OCI-LY7 (cell line): ENCODE measurements at regions not wholly inside any gene's neighbourhood (a gene's known extent, or its start where the extent isn't known, plus 50 kb on each side); places are given as distances from the start of the nearest gene placed in this dataset.

Experiments used
- BruUV-seq: library from RNA; stranded (reverse); fragments of 400-500 nt; replicated peaks from 2 replicates; lab custom pipeline; 2021; lab: Mats Ljungman, UMichigan
- CTCF ChIA-PET: fragments of 300-600 bp; sonication (Branson Sonifier 250); formaldehyde crosslinking; loops from one replicate; lab custom pipeline; 2022; ENCODE audit warnings: antibody characterized with exemption; ENCODE audit not compliant: unreplicated experiment; lab: Charles Lee
- POLR2A ChIA-PET: fragments of 300-600 bp; sonication (Branson Sonifier 250); formaldehyde crosslinking; loops from one replicate; lab custom pipeline; 2022; ENCODE audit warnings: antibody characterized with exemption; lab: Charles Lee
- DNase-seq: peaks from one replicate; pipeline ENCODE4 v3.0.0-alpha.2; 2015; ENCODE audit warnings: low spot score
- H2AFZ ChIP-seq: fragments of 200-600 bp; sonication (generic), shearing (Covaris generic); 2 replicates; pipeline ENCODE4 v1.6.1; 2014; ENCODE audit warnings: mild to moderate bottlenecking, antibody characterized with exemption, low read length, moderate library complexity
- H3K27ac ChIP-seq: fragments of 200-600 bp; sonication (generic); 2 replicates; pipeline ENCODE4 v1.5.1; 2014; ENCODE audit warnings: mixed run types, low read depth, mild to moderate bottlenecking, moderate library complexity, low read length, inconsistent platforms; ENCODE audit not compliant: poor library complexity, severe bottlenecking
- H3K36me3 ChIP-seq: fragments of 200-600 bp; sonication (generic); 2 replicates; pipeline ENCODE4 v1.6.1; 2014; ENCODE audit warnings: mild to moderate bottlenecking, antibody characterized with exemption, low read length, moderate library complexity, mixed read lengths; ENCODE audit not compliant: insufficient read depth
- H3K4me1 ChIP-seq: fragments of 200-600 bp; sonication (generic); 2 replicates; pipeline ENCODE4 v1.5.1; 2014; ENCODE audit warnings: mild to moderate bottlenecking, low read length; ENCODE audit not compliant: insufficient read depth, poor library complexity, severe bottlenecking
- H3K4me2 ChIP-seq: fragments of 200-600 bp; sonication (generic); 2 replicates; pipeline ENCODE4 v1.6.1; 2014; ENCODE audit warnings: mild to moderate bottlenecking, low read length
- H3K4me3 ChIP-seq: fragments of 200-600 bp; sonication (generic); 2 replicates; pipeline ENCODE4 v1.5.1; 2014; ENCODE audit warnings: mild to moderate bottlenecking, low read depth, low read length; ENCODE audit not compliant: poor library complexity, severe bottlenecking
- H3K79me2 ChIP-seq: fragments of 200-600 bp; sonication (generic); 2 replicates; pipeline ENCODE4 v1.6.1; 2016; ENCODE audit warnings: low read depth, mild to moderate bottlenecking, low read length, moderate library complexity, mixed read lengths; ENCODE audit not compliant: insufficient read depth
- H3K9me2 ChIP-seq: fragments of 200-600 bp; sonication (generic); 2 replicates; pipeline ENCODE4 v1.6.1; 2016; ENCODE audit warnings: mild to moderate bottlenecking, low read length, mixed read lengths; ENCODE audit not compliant: insufficient read depth
- H3K9me3 ChIP-seq: fragments of 200-600 bp; sonication (generic); 2 replicates; pipeline ENCODE4 v1.6.1; 2014; ENCODE audit warnings: mild to moderate bottlenecking, mixed run types, low read length, mixed read lengths
- H4K20me1 ChIP-seq: fragments of 200-600 bp; sonication (generic); 2 replicates; pipeline ENCODE4 v1.6.1; 2014; ENCODE audit warnings: mild to moderate bottlenecking, antibody characterized with exemption, low read length, moderate library complexity, mixed read lengths; ENCODE audit not compliant: insufficient read depth
- CTCF ChIP-seq: fragments of 200-600 bp; sonication (generic); conservative IDR thresholded peaks from 2 replicates; pipeline ENCODE4 v1.5.1; 2014; ENCODE audit warnings: mild to moderate bottlenecking, antibody characterized with exemption, low read length, moderate library complexity, mixed read lengths
- EZH2phosphoT487 ChIP-seq: fragments of 200-600 bp; sonication (generic); IDR thresholded peaks from 2 replicates; pipeline ENCODE4 v1.6.1; 2018; ENCODE audit warnings: low read depth, borderline replicate concordance, mild to moderate bottlenecking, mixed run types, antibody characterized with exemption, low read length, moderate library complexity, mixed read lengths
- intact Hi-C: fragments of 100-400 bp; cut with micrococcal nuclease; formaldehyde crosslinking; loops from one replicate; pipeline ENCODE4 v1.10.0; 2022; ENCODE audit not compliant: unreplicated experiment

GRCh38 chr3:101149707-101150106 lies 156.5 kb upstream of the ABI3BP start:
- ChIA-PET POLR2A (interaction anchor here (1.2 kb wide), 1 partner anchor 22 kb away, joined by 3 read pairs; no protein-coding TSS in a partner anchor), CTCF (no interaction called here)
- Histone ChIP-seq H3K36me3 (no peaks in the 10 kb centered on the region), H4K20me1 (no peaks in the 10 kb centered on the region), H3K4me2 (no peak overlapping the region), H3K27ac (no peak overlapping the region), H3K4me3 (no peak overlapping the region), H3K9me2 (no peaks in the 10 kb centered on the region), H3K9me3 (no peaks in the 10 kb centered on the region), H3K79me2 (no peaks in the 10 kb centered on the region), H2AFZ (no peak overlapping the region), H3K4me1 (no peaks in the 10 kb centered on the region)
- no TSS peak for BruUV-seq
- intact Hi-C loops = no loop called here
- TF ChIP-seq EZH2phosphoT487 = no peak
- no peak for TF ChIP-seq CTCF
- DNase-seq = no peak

GRCh38 chr3:101149251-101149650 lies 156.0 kb upstream of the ABI3BP start:
- Histone ChIP-seq H3K4me2 (no peak overlapping the region), H3K9me2 (no peaks in the 10 kb centered on the region), H3K4me3 (no peak overlapping the region), H4K20me1 (no peaks in the 10 kb centered on the region), H3K9me3 (no peaks in the 10 kb centered on the region), H3K27ac (no peak overlapping the region), H3K79me2 (no peaks in the 10 kb centered on the region), H3K36me3 (no peaks in the 10 kb centered on the region), H2AFZ (no peak overlapping the region), H3K4me1 (no peaks in the 10 kb centered on the region)
- BruUV-seq = no TSS peak
- CTCF ChIA-PET = no interaction called here
- TF ChIP-seq CTCF = no peak
- TF ChIP-seq EZH2phosphoT487 = no peak
- intact Hi-C loops = no loop called here
- DNase-seq = no peak
- POLR2A ChIA-PET = no interaction called here

- intact Hi-C loops = no loop called here
- CTCF ChIA-PET = no interaction called here
These were observed 154.8 kb upstream of the ABI3BP start for GRCh38 chr3:101148001-101148400.

More at GRCh38 chr3:101148001-101148400, 154.8 kb upstream of the ABI3BP start:
- no peaks in the 10 kb centered on the region for H4K20me1 ChIP-seq
- no peak overlapping the region for H3K4me2 ChIP-seq
- POLR2A ChIA-PET = no interaction called here
- BruUV-seq = no TSS peak
- no peaks in the 10 kb centered on the region for H3K79me2 ChIP-seq
- H3K4me3 ChIP-seq = no peak overlapping the region
- no peak overlapping the region for H3K27ac ChIP-seq
- no peaks in the 10 kb centered on the region for H3K9me2 ChIP-seq
- no peak overlapping the region for H2AFZ ChIP-seq
- H3K4me1 ChIP-seq = no peaks in the 10 kb centered on the region
- TF ChIP-seq CTCF = no peak
- TF ChIP-seq EZH2phosphoT487 = no peak
- H3K36me3 ChIP-seq = no peaks in the 10 kb centered on the region
- no peak for DNase-seq
- no peaks in the 10 kb centered on the region for H3K9me3 ChIP-seq
